ENCODE measurements at regions not wholly inside any gene's neighbourhood (a gene's known extent, or its start where the extent isn't known, plus 50 kb on each side); places are given as distances from the start of the nearest gene placed in this dataset.

GRCh38 chr5:72040513-72040912 lies 66.8 kb upstream of the MAP1B start:
- H3K4me3 Mint-ChIP-seq = no peak overlapping the region
- no peaks in the 10 kb centered on the region for H3K9me3 Mint-ChIP-seq
- H3K27ac Mint-ChIP-seq = no peak overlapping the region
- DNase-seq = no peak
- no peak for ATAC-seq
- peaks cover 27% of the 10 kb centered on the region for H3K27me3 Mint-ChIP-seq
- intact Hi-C loops (cut with micrococcal nuclease) = no loop called here
- TF ChIP-seq, protein P1, sequence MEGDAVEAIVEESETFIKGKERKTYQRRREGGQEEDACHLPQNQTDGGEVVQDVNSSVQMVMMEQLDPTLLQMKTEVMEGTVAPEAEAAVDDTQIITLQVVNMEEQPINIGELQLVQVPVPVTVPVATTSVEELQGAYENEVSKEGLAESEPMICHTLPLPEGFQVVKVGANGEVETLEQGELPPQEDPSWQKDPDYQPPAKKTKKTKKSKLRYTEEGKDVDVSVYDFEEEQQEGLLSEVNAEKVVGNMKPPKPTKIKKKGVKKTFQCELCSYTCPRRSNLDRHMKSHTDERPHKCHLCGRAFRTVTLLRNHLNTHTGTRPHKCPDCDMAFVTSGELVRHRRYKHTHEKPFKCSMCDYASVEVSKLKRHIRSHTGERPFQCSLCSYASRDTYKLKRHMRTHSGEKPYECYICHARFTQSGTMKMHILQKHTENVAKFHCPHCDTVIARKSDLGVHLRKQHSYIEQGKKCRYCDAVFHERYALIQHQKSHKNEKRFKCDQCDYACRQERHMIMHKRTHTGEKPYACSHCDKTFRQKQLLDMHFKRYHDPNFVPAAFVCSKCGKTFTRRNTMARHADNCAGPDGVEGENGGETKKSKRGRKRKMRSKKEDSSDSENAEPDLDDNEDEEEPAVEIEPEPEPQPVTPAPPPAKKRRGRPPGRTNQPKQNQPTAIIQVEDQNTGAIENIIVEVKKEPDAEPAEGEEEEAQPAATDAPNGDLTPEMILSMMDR (IDR thresholded peaks at IDR 0.05) = no peak
- no peaks in the 10 kb centered on the region for H3K4me1 Mint-ChIP-seq (ENCODE audit: low read depth)
- H3K36me3 Mint-ChIP-seq (ENCODE audit: low read depth) = no peaks in the 10 kb centered on the region
- POLR2A ChIA-PET = no interaction called here
- CTCF ChIA-PET = interaction anchor here (1.0 kb wide), 1 partner anchor 22 kb away, joined by 3 read pairs; no protein-coding TSS in a partner anchor

DNA sequence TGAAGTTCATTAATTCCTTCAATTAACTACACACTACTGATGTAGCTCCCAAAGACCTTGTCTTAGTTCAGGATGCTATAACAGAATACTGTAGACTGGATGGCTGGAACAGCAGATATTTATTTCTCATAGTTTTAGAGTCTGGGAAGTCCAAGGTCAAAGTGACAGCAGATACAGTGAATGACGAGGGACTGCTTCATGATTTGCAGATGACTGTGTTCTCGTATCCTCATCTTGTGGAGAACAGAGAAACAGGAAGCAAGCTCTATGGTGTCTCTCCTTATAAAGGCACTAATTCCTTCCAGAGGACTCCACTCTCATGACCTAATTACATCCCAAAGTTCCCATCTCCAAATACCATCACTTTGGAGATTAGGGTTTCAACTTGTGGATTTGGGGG lies 65.6 kb upstream of the MAP1B start:
- Mint-ChIP-seq H3K36me3 (ENCODE audit: low read depth) (no peaks in the 10 kb centered on the region), H3K4me3 (no peak overlapping the region), H3K9me3 (no peaks in the 10 kb centered on the region), H3K27me3 (peaks cover 21% of the 10 kb centered on the region), H3K4me1 (ENCODE audit: low read depth) (no peaks in the 10 kb centered on the region), H3K27ac (no peak overlapping the region)
- ChIA-PET POLR2A (no interaction called here), CTCF (no interaction called here)
- TF ChIP-seq, protein P1 (IDR thresholded peaks at IDR 0.05) = no peak
- intact Hi-C loops (cut with micrococcal nuclease) = no loop called here
- no peak for ATAC-seq
- no peak for DNase-seq

GRCh38 chr5:72042097-72042496 lies 65.2 kb upstream of the MAP1B start:
- intact Hi-C loops (cut with micrococcal nuclease) = no loop called here
- TF ChIP-seq, protein P1 (IDR thresholded peaks at IDR 0.05) = no peak
- peaks cover 21% of the 10 kb centered on the region for H3K27me3 Mint-ChIP-seq
- DNase-seq (no peak), ATAC-seq (no peak)
- H3K27ac Mint-ChIP-seq = no peak overlapping the region
- CTCF ChIA-PET = no interaction called here
- no peaks in the 10 kb centered on the region for H3K36me3 Mint-ChIP-seq (ENCODE audit: low read depth)
- H3K4me1 Mint-ChIP-seq (ENCODE audit: low read depth) = no peaks in the 10 kb centered on the region
- POLR2A ChIA-PET = no interaction called here
- H3K9me3 Mint-ChIP-seq = no peaks in the 10 kb centered on the region
- no peak overlapping the region for H3K4me3 Mint-ChIP-seq

DNA sequence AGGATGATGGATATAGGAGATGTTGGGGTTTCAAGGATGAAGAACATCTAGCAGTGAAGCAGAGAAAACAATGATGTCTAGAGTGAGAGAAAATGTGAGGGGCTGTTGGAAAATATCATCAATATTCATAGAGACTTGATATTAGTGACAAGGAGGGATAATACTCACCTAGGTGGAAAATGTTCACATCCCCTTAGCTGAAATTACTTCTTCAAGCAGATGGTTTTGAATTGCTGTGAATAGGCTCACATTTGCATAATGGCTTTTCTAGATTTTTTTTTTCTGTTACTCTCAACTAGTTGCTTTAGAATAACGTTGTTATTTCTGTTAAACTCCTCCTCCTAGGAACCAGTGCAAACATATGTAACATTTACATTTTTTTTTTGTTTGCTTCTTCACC lies 61.6 kb upstream of the MAP1B start:
- intact Hi-C loops (cut with micrococcal nuclease) = no loop called here
- POLR2A ChIA-PET = no interaction called here

DNA sequence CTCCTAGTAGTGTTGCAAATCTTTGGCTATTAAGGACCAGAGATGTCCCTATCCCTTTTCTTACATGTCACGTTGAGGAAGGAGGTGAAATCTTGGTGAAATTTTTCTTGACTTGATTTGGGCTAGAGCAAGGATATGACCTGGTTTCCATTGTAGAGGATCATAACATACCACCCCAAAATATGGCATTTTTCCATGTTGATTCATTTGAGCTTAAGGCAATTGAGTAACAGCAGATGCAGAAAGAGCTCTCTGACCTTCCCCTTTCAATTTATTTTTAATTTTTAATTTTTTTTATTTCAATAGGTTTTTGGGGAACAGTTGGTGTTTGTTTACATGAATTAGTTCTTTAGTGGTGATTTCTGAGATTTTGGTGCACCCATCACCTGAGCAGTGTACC lies 61.2 kb upstream of the MAP1B start:
- TF ChIP-seq, protein P1 (IDR thresholded peaks at IDR 0.05) = no peak
- CTCF ChIA-PET = interaction anchor here (1.0 kb wide), 1 partner anchor 27 kb away, joined by 3 read pairs; no protein-coding TSS in a partner anchor
- H3K27me3 Mint-ChIP-seq = peaks cover 11% of the 10 kb centered on the region
- no peaks in the 10 kb centered on the region for H3K9me3 Mint-ChIP-seq
- H3K36me3 Mint-ChIP-seq (ENCODE audit: low read depth) = no peaks in the 10 kb centered on the region
- intact Hi-C loops (cut with micrococcal nuclease) = no loop called here
- no peak overlapping the region for H3K4me3 Mint-ChIP-seq
- POLR2A ChIA-PET = no interaction called here
- no peaks in the 10 kb centered on the region for H3K4me1 Mint-ChIP-seq (ENCODE audit: low read depth)
- no peak overlapping the region for H3K27ac Mint-ChIP-seq
- ATAC-seq = no peak
- no peak for DNase-seq

More for the DNA sequence above, 61.6 kb upstream of the MAP1B start:
- Mint-ChIP-seq H3K36me3 (ENCODE audit: low read depth) (no peaks in the 10 kb centered on the region), H3K27ac (no peak overlapping the region), H3K9me3 (no peaks in the 10 kb centered on the region), H3K4me1 (ENCODE audit: low read depth) (no peaks in the 10 kb centered on the region), H3K4me3 (no peak overlapping the region), H3K27me3 (peaks cover 11% of the 10 kb centered on the region)
- CTCF ChIA-PET = interaction anchor here (1.0 kb wide), 1 partner anchor 27 kb away, joined by 3 read pairs; no protein-coding TSS in a partner anchor
- no peak for ATAC-seq
- no peak for DNase-seq
- TF ChIP-seq, protein P1 (IDR thresholded peaks at IDR 0.05) = no peak

All from activated CD8-positive, alpha-beta T cell treated with anti-CD3 and anti-CD28 coated beads for 36 hours (primary cell).